Lower leg skin (tissue), 4 donors: ENCODE measurements at regions not wholly inside any gene's neighbourhood (a gene's known extent, or its start where the extent isn't known, plus 50 kb on each side); places are given as distances from the start of the nearest gene placed in this dataset.

ENCODE experiments used
- DNase-seq, 2 donors: peaks; one replicate each; pipeline ENCODE4 v3.0.0-alpha.2; 2019; ENCODE audit warnings: low spot score in 2 of 2
- H3K4me3 ChIP-seq: fragments of 200-600 bp; sonication (generic); 2 replicates; pipeline ENCODE4 v1.5.1; 2017; ENCODE audit warnings: mild to moderate bottlenecking, low read depth; ENCODE audit not compliant: poor library complexity, severe bottlenecking
- CTCF ChIP-seq, 3 donors: fragments of 450-650 bp; IDR thresholded peaks; one replicate each; pipeline ENCODE4 v1.5.1; 2016; ENCODE audit warnings: antibody characterized with exemption in 3 of 3, mild to moderate bottlenecking in 3 of 3, moderate library complexity in 2 of 3
- POLR2A ChIP-seq, 2 donors: fragments of 450-650 bp; IDR thresholded peaks; one replicate each; pipeline ENCODE4 v1.6.1; 2016 to 2017; ENCODE audit warnings: antibody characterized with exemption in 2 of 2, mild to moderate bottlenecking in 1 of 2, moderate library complexity in 1 of 2
- WGBS, 2 donors: methylation state at CpG; one replicate each; pipeline ENCODE4 v1.1.5; 2018; 5-methylcytosine and 5-hydroxymethylcytosine counted together
- intact Hi-C: fragments of 100-400 bp; cut with DNase I; formaldehyde crosslinking; loops from one replicate; pipeline ENCODE4 v1.15.0; 2023; ENCODE audit warnings: low total_unique reads

DNA sequence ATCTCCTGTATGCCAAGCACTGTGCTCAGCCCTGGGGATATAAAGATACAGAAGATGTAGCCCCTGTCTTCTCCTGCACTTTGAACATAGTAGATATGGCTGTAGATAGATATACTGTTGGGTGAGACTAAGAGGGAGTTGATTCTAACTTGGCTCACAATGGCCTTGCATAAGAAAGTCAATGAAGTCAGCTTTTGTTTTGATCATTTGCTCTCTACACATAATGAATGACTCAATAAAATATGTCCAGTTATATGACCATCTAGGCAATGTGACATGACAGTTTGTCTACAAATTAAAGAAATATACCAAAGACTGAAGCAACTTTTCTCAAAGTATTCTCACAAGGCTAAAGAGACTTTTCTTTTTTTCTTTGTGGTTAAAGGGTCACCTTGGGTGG lies 147.6 kb upstream of the DIPK2B start:
- intact Hi-C loops = no loop called here
- TF ChIP-seq CTCF (IDR thresholded peaks at IDR 0.05) (no peak), POLR2A (IDR thresholded peaks at IDR 0.05) (no peak)
- no peak for DNase-seq
- no peak overlapping the region for H3K4me3 ChIP-seq

DNA sequence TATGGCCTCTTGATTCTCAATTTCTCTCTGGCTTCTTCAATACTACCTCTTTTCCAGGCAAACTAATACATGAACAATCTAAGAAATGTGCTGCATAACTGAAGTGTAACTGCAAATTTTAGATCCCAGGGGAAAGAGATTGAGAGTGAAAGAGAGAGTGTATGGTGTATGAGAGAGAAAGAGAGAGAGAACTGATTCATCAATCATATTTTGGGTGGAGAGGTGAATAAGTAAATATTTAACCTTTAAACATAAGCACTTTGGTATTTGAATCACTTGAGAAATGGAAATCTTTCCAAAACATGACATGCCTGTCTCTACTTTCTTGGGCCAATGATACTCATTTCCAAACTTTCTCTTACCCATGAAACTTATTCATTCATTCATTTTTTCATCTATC lies 147.2 kb upstream of the DIPK2B start:
- intact Hi-C loops = no loop called here
- TF ChIP-seq POLR2A (IDR thresholded peaks at IDR 0.05) (no peak), CTCF (IDR thresholded peaks at IDR 0.05) (no peak)
- H3K4me3 ChIP-seq = no peak overlapping the region
- no peak for DNase-seq

DNA sequence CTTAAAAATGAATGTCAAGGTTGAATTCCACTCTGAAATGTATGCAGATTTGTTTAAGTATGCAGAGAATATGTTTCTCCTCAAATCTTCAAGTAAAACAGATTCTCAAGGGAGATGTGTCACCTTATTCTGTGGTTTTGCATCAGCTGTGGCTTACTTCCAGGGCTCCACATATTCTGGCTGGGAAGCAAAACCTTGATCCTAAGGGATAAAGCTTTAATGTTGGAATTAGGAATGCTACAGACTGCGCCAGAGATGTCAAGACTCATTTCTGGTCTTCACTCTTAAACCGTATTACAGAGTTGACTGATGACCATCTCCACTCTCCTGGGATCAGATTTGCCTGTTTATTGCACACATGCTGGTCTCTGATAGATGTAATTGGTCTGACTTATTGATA lies 143.9 kb upstream of the DIPK2B start:
- no peak for DNase-seq
- WGBS, 2 donors = 76% methylated on average over 2 of the region's 2 CpGs
- TF ChIP-seq CTCF (IDR thresholded peaks at IDR 0.05) (no peak), POLR2A (IDR thresholded peaks at IDR 0.05) (no peak)
- intact Hi-C loops = no loop called here
- no peak overlapping the region for H3K4me3 ChIP-seq

DNA sequence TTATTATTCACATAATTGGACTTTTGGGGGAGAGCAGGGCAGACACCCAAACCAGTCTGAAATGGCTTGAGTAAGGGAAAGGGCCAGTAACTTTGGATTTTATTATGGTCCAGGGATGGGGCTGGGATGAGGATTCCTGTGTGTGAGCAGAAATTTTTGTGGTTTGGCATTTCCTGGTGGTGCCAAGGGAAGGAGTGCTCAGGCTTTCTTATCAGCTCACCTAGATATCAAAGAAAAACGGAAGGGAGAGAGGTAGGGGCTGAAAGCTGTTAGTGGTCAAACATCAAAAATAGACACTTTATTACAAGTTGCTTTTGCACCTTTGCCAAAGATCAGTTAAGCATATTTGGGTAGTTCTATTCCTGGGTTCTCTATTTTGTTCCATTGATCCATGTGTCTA lies 128.5 kb upstream of the DIPK2B start:
- WGBS, 2 donors = 72 to 82% methylated on average over 1 of the region's 1 CpG
- no peak for DNase-seq
- intact Hi-C loops = no loop called here
- no peak overlapping the region for H3K4me3 ChIP-seq
- no peak for TF ChIP-seq CTCF (IDR thresholded peaks at IDR 0.05)
- no peak for TF ChIP-seq POLR2A (IDR thresholded peaks at IDR 0.05)

- TF ChIP-seq POLR2A (IDR thresholded peaks at IDR 0.05) (no peak), CTCF (IDR thresholded peaks at IDR 0.05) (no peak)
- no peak for DNase-seq
- WGBS, 2 donors = 80 to 84% methylated on average over 3 of the region's 3 CpGs
- no peak overlapping the region for H3K4me3 ChIP-seq
- intact Hi-C loops = no loop called here
These were observed 124.3 kb upstream of the DIPK2B start for GRCh38 chrX:45324941-45325340.

- no peak for TF ChIP-seq POLR2A (IDR thresholded peaks at IDR 0.05)
- TF ChIP-seq CTCF (IDR thresholded peaks at IDR 0.05) = no peak
- WGBS, 2 donors = 53 to 70% methylated on average over 2 to 3 of the region's 3 CpGs
- no peak overlapping the region for H3K4me3 ChIP-seq
- no peak for DNase-seq
- intact Hi-C loops = no loop called here
These were observed 122.7 kb upstream of the DIPK2B start for GRCh38 chrX:45323387-45323786.
